Keratinocyte (primary cell): ENCODE measurements at regions not wholly inside any gene's neighbourhood (a gene's known extent, or its start where the extent isn't known, plus 50 kb on each side); places are given as distances from the start of the nearest gene placed in this dataset.

Source experiments
- CTCF ChIP-seq, 3 experiments: IDR thresholded peaks in 1 of 3; conservative IDR thresholded peaks in 1 of 3; optimal IDR thresholded peaks in 1 of 3; 2 replicates in 2 of 3; 3 replicates in 1 of 3; pipeline versions ENCODE3 to v1.5.1; 2011; ENCODE audit warnings: low read length in 3 of 3, mild to moderate bottlenecking in 3 of 3, moderate library complexity in 2 of 3, control low read depth in 1 of 3, inconsistent platforms in 1 of 3; ENCODE audit not compliant: insufficient read depth in 2 of 3; ENCODE audit errors: extremely low read depth in 1 of 3
- EZH2 ChIP-seq: IDR thresholded peaks from one replicate; pipeline ENCODE4 v1.6.1; 2012; ENCODE audit warnings: inconsistent platforms, mild to moderate bottlenecking, low read length, moderate library complexity

GRCh38 chr5:124824637-124825158 lies 78.3 kb upstream of the ZNF608 start:
- no peak for TF ChIP-seq CTCF (optimal IDR thresholded peaks at IDR 0.05 in 1 of 3, IDR thresholded peaks at IDR 0.05 in 1 of 3, conservative IDR thresholded peaks at IDR 0.05 in 1 of 3; ENCODE audit: extremely low read depth in 1 of 3, insufficient read depth in 2 of 3, low read length in 3 of 3)
- TF ChIP-seq EZH2: no peak
